ENCODE measurements at regions not wholly inside any gene's neighbourhood (a gene's known extent, or its start where the extent isn't known, plus 50 kb on each side); places are given as distances from the start of the nearest gene placed in this dataset.

- DNase-seq, result no peak
Measured at GRCh38 chr4:65120287-65120686, 550.0 kb downstream of the EPHA5 start.

DNA sequence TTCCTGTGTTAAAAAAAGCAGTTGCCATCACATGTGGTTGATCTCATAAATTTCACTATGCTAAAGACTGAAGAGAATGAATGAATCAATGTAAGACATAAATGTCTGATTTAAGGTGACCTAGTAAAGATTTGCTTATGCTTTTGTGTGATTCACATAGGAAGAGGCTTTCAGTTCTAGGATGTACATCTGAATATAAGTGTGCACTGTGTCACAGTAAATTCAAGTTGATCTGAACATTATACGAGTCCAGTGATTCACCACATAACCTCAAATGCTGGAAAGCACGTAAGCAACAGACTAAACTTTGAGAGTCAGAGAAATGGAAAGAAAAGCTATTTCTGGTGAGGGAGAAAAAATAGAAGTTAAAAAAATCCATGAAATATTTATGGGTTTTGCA lies 567.9 kb downstream of the EPHA5 start:
- DNase-seq, result no peak

DNA sequence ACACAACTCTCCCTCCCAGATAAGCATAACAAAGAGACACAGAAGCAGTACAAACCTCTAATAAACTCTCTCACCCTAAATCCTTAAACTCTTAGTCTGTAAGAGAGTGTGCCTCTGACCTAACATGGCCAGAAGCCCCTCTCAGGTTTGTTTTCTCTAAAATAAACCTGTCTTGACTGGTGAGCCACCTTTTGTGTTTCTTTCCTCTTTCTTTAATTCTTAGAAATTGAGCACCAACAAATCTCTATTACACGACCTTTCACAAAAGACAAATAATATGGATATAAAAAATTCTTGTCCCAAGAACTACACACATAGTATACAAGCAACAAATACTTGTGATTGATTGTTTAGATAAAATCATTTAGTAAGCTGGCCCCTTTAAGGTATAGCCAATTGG lies 573.7 kb downstream of the EPHA5 start:
- DNase-seq, result no peak

DNA sequence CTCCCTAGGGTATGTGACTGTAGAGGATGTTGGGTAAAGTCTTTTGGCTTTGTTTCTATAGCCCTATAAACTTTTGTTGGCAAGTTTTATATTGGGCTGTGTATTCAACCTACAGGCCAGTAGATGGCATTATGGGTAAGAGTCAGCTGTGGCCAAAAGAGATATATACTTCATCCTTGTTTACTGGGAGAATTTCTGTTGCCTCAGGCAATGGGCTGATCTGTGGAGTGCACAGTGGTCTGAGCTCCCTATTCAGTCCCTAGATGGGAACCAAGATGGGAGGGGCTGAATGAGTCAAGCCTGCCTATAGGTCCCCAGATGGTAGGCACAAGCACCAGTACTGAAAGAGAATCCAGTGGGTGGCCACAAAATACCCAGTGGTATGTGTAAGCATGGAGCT lies 580.6 kb downstream of the EPHA5 start:
- no peak for DNase-seq

- DNase-seq, result no peak
Measured at GRCh38 chr4:65083076-65083475, 587.2 kb downstream of the EPHA5 start.

GRCh38 chr4:65071564-65071963 lies 598.7 kb downstream of the EPHA5 start:
- DNase-seq, result no peak

DNA sequence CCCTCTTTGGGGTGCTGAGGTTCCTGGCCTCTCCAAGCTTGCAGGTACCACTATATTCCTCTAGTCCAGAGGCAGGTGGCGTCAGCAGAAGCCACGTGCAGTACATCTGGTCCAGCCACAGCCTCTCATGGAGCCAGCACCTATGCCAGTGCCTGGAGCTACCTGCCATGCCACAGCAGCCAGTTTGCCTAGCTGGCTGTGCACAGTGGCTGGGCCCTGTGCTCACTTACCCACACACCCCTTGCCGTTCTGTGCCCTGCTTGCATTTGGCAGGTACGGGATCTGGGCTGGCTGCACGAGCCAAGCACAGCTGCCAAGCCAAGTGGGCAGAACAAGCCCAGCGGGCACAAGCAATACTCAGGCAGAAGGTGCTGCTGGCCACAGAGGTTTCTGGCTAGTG lies 601.1 kb downstream of the EPHA5 start:
- DNase-seq, result no peak

DNA sequence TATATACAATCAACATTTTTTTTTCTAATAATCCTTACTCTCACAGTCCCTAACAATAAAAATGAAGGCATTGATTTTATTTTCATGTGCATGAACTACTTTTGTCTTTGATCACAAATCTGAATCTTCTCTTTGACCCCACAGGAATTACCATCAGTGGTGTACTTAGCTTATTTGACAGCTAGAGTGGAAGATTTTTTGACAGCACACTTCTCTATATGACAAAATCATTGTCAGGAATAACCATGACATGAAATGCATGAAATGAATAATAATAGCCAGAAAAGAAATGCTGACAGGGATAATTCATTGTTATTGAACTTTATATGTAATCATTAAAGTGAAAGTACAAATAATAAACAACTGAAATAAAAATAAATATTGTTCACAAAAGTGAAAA lies 604.2 kb downstream of the EPHA5 start:
- no peak for DNase-seq

- DNase-seq, result no peak
Measured at GRCh38 chr4:65063601-65064000, 606.7 kb downstream of the EPHA5 start.

GRCh38 chr4:65050786-65051185 lies 619.5 kb downstream of the EPHA5 start:
- DNase-seq, result no peak

DNA sequence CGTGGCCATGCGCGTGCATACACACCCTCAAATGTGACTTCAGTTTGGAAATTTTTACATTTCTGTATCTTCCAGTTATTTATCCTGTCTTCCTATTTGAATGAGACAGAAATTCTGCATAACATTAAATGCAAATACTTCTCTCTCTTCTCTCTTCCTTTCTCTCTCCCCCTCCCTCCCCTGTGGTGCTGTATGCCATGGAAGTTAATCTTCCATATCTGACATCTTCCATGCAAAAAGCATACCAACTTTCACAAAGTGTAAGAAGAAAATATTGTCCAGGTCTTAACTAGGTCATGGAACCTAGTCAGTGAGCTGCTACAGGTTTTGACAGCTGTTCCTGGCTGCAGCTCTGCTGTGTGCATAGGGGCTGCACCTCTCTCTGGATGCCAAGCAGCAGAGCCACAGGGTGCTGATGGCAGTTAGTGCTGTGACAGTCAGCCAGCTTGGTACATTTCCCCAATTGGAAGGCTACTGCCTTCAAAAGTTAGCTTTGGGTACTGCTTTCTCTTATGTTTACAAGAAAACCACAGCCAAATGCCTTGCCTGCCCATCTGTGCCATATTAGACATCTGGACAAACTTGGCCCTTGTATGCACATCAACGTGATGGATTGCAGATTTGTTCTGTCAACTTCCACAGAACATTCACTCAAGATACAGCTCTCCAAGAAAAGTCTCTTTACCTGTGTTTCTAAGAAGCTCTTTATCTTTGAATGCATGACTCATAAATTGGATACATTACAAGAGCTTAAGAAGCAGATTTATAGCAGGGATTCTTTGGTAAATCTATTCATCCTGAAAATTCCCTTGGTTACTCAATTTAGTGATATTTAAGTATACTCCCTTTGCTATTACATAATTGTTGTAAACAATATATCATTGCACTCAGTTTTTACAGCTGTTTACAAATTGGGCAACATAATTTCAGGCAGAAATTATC lies 623.8 kb downstream of the EPHA5 start:
- no peak for DNase-seq

DNA sequence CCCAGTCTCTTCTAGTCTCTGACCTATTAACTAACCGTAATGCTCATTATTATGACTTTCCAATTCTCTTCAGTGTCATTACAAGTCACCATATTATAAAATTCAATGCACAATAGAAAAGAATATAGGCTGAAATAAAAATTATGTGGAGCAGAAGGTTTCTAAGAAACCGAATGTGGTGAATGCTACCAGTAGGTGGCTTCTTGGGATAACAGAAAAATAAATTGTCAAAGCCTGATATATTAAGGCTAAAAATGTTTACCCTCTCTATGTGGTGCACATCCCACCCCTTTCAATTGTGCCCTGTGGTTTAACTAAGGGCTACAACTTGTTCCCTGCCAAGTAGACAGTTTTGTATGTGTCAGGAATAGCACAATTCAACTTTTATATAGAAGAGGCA lies 624.6 kb upstream of the TECRL start:
- no peak for DNase-seq

GRCh38 chr4:65028592-65028991 lies 619.3 kb upstream of the TECRL start:
- no peak for DNase-seq

DNA sequence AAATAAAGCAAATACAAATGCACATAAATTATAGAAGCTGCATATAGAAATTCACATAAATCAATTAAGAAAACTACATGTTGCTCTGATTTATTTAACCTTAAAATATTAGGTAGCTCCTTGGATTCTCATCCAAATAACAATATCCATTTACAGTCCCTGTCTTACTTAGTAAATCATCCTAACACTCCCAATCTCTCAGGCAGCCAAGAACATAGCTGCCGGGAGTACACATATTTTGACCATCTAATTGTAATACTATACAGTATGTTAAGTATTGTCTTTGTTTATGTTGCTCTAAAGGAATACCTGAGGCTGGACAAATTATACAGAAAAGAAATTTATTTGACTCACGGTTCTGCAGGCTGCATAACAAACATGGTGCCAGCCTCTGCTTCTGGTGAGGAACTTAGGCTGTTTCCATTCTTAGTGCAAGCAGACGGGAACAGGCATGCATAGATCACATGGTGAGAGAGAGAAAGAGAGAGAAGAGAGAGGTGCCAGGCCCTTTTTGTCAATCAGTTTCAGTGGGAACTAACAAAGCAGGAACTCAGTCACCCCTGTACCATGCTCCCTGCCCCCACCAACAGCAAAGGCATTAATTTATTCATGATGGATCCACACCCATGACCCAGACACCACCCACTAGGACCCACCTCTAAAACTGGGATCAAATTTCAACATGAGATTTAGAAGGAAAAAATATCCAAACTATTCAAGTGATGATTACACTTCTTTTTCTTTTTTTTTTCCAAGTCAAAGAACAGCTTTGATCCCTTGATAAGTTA lies 614.8 kb upstream of the TECRL start:
- no peak for DNase-seq

DNA sequence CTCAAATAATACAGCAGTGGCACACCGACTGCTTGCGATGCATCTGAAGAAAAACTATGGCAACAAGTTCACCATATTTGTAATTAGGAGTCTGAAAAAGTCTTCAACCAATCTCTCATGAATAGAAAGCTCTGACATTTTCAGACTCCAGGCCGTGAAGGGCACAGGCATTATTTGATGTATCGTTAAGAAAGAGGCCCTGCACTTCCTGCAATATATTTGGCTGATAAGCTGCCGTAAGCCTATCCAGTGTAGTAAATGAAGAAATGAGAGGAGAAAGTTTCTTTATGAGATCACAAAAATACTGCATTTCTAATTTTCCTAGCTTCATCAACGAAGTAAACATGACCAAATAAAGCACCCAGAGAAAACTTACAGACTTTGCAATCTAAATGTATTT lies 613.8 kb upstream of the TECRL start:
- no peak for DNase-seq

- no peak for DNase-seq
Measured at GRCh38 chr4:65021737-65022136, 612.5 kb upstream of the TECRL start.

DNA sequence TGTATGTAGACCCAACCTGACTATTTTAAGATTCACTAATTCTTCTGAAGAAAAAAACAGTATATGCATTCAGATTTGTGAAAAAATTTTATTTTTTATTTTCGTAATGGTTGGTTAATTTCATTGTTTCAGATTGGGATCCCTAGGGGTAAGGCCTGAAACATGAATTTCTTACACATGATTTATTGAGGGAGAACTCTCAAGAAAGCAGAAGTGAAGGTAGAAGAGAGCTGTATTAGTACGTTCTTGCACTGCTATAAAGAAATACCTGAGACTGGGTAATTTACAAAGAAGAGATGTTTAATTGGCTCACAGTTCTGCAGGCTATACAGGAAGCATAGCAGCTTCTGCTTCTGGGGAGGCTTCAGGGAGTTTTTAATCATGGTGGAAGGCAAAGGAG lies 611.9 kb upstream of the TECRL start:
- no peak for DNase-seq

DNA sequence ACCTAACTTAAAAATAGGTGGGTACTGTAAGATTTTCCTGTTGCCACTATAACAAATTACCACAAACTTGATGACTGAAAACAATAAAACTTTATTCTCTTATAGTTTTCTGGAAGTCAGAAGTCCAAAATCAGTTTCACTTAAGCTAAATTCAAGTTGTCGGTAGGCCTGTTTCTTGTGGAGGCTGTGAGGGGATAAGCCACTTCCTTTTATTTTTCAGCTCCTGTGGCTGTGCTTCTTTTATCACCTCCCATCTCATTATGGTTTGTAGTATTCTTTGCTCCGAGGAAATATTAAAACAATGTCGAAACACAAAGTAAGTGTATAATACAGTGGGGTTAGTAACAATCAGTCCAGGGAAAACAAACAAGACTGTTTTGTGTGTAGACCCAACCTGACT lies 610.5 kb upstream of the TECRL start:
- DNase-seq, result no peak

DNA sequence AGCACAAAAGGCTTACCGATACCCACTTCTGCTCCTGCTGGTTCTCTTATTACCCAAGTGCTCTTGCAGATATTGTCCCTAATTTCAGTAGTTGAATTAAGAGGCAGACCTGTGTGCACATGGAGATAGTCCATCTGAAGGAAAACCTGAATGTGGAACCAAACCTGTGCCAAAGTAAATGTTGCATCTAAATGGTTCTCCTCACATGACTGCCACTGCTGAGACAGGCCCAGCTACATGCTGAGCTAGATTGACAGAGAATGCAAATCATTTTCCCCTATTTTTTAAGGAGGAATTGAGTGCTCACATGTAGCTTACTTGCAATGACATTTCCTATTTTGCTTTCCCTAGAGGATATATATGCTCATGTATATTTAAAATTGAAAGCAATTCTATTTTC lies 609.1 kb upstream of the TECRL start:
- DNase-seq, result no peak

DNA sequence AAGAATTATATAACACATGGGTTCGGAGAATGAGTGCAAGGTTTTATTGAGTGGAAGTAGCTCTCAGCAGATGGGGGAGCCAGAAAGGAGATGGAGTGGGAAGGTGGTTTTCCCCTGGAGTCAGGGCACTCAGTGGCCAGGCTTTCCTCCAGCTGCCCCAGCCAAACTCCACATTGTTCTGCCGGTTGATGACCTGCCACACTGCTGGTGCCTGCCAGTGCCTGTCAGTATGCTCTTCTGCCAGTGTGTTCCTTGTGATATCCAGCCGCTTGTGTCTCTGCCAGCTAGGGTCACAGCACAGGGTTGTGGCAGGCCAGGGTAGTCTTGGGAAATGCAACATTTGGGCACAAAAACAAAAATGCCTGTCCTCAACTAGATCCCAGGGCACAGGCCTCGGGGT lies 604.8 kb upstream of the TECRL start:
- DNase-seq, result no peak

GRCh38 chr4:65007841-65008439 lies 598.7 kb upstream of the TECRL start:
- no peak for DNase-seq

DNA sequence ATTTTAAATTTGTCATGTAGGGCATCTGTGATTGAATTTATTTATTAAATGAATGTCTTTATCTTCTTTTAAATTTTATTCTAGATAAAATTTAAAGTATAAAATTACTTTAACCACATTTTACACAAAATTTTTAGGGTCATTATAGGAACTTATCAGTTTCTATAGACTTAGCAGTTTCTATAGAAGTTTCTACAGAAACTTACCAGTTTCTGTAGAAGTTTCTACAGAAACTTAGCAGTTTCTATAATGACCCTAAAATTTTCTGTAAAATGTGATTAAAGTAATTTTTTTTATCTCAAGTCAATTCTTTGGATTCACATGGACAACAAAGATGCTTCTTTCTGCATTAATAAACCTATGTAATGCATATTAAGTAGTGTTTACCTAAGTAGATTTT lies 565.9 kb upstream of the TECRL start:
- no peak for DNase-seq

DNA sequence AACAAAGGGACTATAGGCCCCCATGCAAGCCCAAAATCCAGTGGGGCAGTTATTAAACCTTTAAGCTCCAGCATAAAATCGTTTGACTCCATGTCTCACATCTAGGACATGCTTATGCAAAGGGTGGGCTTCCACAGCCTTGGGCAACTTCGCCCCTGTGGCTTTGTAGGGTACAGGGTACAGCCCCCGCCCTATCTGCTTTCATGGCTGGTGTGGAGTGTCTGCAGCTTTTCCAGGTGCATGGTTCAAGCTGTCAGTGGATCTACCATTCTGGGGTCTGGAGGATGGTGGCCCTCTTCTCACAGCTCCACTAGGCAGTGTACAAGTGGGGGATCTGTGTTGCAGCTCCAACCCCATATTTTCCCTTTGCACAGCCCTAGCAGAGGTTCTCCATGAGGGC lies 559.8 kb upstream of the TECRL start:
- no peak for DNase-seq

DNA sequence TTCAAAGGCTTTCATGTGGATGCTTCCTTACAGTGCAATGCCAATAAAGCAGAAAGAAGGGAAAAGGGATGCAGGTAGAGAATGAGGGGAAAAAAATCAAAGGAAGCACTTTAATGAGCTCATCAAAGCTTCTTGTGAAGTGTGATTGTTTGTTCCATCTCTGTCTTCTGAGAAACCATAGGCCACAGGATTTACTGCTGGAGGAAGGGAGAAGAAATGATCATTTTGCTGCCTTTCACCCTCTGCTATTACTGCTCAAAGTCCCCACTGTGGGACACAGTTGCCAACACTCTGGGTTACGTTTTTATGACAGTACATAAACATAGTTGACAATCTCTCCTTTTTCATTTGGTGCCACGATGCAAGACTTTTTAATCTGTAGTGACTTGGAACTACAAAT lies 558.0 kb upstream of the TECRL start:
- no peak for DNase-seq
